HG03066 (cell line): ENCODE measurements at regions not wholly inside any gene's neighbourhood (a gene's known extent, or its start where the extent isn't known, plus 50 kb on each side); places are given as distances from the start of the nearest gene placed in this dataset.
"Not testable (repeated sequence)": the region's sequence is repeated elsewhere in the genome, so short reads cannot be mapped to it uniquely, and the experiment has no call there.

ENCODE experiments used
- ATAC-seq: cut with Tn5 transposase; IDR thresholded peaks from one replicate; pipeline ENCODE4 v1.9.1; 2021; ENCODE audit warnings: low read depth; ENCODE audit not compliant: unreplicated experiment

DNA sequence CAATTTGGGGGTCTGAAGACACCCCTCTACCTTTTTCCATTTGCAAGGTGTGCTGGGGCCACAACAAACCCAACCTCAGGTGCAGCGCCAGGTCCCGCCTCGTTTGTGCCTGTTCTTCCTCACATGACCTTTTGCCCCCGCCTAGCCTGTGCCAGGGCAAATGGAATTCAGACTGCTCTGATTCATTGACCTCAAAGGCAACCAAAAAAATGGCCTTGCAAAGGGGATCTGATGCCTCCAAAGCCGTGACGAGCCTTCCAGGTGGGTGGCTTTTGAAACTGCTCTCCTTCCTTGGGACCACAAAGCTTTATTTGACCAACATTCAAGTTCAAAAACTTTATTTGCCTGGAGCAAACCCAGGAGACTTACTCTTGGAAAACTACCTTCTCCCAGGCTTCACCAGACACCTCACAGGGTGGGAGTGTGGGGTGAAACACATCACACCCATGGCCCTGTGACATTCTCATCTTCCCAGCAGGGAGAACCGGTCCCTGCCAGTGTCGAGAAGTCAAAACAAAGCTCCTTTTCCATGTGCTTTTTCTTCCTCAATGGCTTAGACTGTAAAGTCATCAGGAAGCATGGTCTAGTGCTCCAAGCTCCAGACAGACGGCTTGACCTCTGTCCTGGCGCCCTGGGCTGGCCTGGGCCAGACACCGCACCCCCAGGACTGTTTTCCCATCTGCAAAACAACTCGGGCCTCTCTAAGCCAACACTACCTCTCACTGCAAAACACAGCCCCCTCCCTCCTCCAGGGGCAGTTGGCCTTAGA lies 103.9 kb upstream of the HES1 start:
- ATAC-seq = no peak

DNA sequence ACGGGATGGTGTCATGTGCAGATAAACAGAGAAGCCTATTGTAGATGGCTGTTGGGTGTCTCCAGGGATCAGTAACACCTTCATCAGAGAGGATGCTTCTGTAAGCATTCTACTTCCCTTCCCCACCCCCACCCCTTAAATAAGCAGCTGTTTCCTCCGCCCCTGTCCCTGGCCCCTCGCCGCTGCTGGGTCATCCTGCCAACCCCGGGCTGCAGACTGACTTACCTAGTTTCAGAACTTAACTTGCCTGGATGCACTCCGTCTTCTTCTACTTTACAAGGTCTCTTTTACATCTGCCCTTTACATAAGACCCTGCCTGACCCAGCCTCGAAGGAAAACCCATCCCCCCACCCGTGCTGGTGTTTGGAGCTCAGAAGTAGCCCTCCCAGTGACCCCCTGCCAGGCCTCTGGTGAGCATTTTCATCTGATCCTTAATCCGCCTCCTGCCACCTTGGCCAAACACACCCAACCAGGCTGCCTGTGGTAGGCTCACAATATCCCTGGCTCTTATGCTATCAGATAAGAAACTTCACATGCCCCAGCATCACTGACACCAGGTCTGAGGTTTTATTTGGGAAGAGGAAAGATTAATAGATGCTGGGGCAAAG lies 103.0 kb upstream of the HES1 start:
- ATAC-seq = no peak

DNA sequence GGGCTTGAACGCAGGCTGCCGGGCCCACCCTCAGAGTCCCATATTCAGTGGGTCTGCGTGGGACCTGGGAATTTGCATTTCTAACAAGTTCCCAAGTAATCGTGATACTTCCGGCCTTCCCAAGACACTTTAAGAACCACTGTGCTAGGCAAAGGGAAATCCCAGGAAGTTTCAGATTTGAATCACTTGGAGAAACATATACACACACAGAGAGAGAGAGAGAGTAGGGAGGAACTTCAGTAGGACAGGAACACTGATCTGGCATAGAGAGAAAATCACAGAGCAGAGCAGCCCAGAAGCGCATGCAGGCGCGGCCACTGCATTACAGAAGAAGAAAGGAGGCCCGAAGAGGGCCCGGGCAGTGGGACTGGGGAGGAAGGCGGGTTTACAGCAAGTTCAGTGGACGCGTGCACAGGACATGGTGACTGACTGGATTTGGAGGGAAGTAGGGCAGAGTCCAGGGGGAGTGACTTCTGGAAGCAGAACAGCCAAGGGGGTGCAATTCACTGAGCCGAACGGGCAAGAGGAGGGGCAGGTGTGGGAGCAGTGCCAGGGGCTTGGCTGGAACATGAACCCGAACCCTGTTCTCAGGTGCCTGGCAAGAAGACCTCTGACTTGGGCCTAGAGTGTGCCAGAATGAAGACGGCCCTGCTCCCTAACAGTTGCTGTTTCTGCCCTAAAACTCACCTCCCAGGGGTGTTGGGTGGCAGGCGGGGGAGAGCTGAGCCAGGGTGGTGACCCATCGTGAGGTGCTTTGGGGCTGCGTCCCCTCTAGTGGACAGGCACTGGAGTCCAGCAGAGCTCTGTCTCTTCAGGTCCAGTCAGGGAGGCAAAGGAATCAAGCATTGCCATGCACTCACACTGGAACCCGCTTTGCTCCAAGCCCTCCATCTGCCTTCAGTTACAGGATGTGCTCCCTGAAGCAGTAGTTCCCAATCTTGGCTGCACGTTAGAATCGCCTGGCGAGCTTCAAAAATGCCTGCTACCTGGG lies 101.3 kb upstream of the HES1 start:
- no peak for ATAC-seq

DNA sequence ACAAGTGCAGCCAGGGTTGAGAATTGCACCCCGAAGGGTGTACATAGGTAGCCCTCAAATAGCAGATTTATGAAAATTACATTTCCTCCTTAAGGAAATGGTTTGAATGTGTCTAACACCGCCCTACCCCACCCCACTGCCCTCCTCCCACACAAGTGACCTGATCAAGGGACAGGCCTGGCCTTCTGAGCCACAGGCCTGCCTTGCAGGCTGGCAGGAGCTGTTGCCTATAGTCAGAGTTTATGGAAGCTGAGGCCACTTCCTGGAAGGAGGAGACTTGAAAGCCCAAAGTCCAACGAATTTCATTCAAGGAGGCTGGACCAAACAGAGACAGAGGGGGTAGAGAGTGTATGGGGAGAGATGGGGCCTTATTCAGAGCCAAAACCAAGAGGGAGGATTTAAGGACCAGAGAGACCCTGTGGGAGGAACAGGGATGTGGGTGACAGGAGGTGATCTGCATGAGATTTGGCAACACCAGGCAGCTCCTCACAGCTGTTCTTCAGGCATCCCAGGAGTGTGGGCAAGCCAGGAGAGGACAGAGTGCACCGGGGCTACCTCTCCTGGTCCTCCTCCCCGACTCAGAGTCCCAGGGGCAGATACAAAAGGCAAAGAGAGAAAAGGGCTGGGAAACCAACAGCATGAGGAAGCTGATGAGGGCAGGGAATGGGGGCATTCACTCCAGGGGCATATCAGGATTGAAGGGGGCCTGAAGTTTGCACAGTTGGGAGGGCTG lies 100.4 kb upstream of the HES1 start:
- ATAC-seq = no peak

DNA sequence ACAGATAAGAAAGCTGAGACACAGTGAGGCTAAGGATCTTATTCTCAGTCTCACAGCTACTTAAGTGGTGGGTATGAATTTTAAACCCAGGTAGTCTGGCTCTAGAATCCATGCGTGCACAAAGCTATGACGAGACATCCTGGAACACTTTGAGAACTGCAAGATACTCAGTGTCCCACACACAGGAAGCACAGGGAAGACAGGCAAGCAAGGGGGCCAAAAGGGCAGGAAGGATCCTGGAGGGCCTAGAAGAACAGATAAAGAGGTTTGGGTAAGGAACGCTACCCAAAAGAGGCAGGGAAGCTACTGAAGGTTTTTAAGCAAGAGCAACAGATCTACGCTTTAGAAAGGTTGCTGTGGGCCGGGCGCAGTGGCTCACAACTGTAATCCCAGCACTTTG lies 99.1 kb upstream of the HES1 start:
- ATAC-seq = no peak

DNA sequence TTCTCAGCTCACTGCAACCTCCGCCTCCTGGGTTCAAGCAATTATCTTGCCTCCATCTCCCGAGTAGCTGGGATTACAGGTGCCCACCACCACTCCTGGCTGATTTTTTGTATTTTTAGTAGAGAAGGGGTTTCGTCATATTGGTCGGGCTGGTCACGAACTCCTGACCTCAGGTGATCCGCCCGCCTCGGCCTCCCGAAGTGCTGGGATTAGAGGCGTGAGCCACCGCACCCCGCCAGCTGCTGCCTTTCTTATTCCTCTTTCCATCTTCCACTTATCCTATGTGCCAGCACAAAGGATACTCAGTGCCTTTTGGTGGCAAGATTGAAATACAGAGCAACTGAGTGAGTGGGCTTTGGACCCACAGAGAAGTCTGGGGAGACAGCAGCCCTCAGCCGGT lies 97.6 kb upstream of the HES1 start:
- ATAC-seq = not testable (repeated sequence)

DNA sequence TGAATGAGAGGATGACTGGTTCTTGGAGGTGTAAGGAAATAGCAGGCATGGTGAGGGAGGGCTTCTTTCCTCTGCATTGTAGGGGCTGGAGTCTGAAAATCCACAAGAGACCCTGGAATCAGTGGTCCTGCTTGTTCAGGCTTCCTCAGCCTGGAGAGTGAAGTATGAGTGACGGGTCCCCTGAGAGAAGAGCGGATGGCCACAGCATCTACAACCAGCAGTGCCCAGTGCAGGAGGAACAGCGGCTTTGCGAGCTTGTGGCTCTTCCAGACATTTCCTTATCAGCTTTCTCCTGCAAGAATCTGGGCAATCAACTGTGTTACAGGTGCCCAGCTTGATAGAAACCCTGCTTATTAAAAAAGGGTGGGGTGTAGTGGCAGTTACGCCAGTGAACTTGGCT lies 97.0 kb upstream of the HES1 start:
- no peak for ATAC-seq

DNA sequence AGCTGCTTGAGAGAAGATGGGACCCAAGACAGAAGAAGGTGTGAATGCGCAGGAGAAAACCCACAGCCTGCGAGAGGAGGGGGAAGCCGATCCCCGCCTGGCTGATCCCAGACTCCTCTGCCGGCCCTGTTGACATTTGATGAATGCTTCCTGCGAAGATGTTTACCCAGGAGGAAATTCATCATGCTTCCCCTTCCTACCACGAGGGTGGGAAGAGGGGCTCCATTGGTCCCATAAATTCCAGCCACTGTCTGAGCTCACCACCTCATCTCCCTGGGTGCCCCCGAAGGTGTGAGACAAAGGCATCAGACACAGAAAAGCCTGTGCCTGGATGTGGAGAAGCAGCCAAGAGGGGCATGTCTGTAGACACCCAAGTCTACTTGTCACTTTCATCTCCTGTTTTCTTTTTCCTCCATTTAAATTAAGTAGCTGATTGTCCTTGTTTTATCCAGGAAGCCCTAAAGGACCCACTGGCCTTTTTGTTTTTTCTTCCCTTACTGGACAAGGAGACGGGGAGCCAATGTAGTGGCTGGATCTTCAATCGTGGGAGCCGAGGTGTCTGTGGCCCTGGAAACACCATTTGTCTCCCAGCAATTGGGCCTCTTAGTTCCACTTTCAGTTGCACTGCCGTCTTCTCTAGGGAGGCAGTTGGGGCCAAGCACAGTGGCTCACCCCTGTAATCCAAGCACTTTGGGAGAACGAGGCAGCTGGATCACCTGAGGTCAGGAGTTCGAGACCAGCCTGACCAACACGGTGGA lies 95.3 kb upstream of the HES1 start:
- ATAC-seq = no peak

DNA sequence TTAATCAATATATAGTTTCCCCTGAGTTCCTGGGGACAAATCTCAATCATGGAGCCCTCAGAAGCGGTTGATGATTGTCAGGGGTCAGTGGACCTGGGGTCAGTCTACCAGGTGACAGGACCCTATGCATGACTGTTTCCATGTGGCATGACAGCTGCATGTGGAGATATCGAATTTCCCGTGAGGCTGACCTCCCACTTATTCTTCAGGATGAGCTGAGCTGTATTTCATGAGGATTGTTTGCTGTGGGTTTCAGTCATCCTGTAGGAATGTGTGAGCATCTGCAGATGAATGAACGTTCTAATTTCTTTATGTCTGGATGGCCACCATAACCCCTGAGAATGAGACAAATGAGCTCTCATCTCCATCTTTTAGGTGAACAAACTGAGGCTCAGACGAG lies 93.0 kb upstream of the HES1 start:
- no peak for ATAC-seq

DNA sequence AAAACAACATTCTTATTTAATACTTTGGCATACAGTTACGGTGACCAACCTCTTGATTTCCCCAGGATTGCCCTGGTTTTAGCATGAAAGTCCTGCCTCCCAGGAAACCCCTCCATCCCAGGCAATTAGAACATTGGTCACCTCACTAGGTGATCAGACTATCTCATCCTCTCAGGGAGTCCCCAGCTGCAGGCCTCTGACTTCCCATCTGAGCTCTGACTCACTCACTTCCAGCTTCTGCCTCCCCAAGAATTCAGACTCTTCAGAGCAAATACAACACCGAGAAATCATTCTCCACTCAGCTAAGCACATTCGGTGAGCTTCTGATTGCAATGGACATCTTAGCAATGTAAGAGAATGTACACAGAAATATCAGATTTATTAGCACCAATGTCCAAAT lies 92.4 kb upstream of the HES1 start:
- ATAC-seq = no peak

DNA sequence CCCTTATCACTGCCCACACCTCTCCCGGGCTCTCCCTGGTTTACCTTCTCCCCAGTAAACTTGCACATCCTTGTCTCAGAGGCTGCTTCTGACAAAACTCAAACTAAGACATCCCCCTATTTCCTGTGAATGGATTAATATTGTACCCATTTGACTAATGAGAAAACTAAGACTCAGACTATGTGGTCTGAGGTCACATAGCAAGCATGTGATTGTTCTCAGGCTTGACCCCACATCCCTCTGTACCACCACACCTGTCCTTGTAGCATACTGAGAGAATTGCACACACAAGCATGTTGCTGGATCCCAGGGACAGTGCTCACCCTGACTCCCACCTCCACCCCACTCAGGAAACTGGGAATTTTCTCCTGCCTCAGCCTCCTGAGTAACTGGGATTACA lies 90.7 kb upstream of the HES1 start:
- peak; percentile 55 for ATAC-seq

DNA sequence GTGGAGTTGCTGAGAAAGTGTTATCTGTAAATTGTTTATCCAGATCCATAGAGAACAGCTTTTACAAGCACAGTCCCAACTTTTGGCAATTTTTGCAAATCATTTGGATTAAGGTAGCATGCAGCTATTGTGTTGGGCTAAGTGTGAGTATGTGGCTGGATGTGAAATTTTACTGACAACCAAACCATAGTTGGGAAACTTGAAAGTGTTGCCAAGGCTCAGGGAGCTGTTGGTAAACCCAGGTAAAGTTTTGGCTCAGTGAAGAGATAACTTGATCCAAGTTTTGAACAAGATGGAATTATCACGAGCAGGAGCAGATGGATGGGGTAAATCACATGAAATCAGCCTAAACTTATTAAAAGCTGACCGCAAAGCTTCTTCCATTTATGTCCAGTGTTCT lies 90.0 kb upstream of the HES1 start:
- no peak for ATAC-seq

DNA sequence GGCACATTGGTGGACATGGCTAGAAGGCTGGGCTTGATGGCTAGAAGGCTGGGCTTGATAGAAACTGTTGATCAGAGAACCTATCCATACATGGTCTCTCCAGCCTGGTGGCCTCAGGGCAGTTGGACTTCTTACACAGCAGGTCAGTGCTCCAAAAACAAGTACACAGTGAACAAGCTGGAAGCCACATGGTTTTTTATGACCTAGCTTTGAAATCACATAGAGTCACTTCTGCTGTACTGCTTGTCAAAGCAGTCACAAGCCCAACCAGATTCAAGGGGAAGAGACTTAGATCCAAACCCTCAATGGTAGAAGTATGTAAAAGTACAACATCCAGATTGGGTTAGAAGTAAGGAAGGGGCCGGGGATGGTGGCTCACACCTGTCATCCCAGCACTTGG lies 89.4 kb upstream of the HES1 start:
- no peak for ATAC-seq

DNA sequence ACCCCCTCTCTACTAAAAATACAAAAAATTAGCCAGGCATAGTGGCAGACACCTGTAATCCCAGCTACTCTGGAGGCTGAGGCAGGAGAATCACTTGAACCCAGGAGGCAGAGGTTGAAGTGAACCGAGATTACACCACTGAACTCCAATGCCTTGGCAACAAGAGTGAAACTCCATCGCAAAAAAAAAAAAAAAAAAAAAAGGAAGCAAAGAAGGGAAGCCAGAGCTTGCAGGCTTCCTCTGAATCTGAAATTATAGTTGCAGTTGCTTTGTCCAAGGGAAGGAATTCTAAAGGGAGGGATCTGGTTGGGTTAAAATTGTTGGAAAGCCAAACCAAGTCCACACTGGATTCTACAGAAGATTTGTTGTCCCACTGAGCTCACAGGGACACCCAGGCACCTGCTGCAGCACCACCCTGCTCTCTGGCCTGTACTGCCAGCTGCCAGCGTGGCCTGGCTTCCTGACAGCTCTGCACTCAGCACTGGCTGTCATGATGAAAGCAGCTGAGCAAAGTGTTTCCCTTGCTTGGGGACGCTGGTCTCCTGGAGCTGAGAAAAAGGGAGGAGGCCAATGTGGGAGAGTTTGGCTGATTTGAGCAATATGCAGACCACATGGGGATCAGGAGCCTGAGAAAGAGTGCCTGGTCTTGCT lies 88.8 kb upstream of the HES1 start:
- no peak for ATAC-seq

DNA sequence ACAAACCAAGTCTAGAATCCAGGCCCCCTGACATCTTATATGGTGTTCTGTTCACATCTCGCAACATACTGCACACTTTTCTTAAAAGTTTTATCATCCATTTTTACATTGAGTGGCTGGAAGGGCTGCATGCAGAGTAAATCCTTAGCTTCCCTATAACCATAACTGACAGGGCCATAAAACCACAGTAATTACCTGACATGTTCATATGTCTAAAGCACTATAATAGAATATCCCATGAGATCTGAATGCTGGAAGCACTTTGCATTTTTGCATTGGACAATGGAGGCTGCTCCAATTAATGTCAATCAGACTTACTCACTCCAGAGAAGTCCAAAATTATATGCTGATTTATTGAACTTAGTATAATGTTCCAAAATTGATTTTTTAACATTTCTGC lies 86.6 kb upstream of the HES1 start:
- ATAC-seq = no peak

DNA sequence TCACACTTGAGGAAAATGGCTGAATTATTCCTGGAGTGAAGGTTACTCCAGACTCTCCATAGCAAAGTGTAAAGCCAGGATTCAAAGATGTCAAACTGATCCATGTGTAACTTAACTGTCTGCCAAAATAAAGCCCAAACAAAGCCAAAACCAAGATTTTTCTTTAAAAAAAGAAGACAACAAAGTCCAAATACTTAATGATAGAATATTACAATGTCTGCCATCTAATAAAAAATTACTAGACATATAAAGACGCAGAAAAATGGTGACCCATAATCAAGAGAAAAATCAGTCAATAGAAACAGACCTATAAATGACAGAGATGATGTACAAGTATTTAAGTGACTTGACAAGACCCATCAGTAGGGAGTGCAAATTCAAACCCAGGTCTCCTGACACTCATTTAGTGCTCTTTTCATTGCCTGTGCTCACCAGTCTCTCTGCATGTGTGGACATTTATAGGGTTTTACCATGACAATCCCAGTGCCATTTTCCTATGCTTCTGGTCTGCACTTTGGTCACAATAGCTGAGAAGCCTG lies 85.1 kb upstream of the HES1 start:
- ATAC-seq = no peak

DNA sequence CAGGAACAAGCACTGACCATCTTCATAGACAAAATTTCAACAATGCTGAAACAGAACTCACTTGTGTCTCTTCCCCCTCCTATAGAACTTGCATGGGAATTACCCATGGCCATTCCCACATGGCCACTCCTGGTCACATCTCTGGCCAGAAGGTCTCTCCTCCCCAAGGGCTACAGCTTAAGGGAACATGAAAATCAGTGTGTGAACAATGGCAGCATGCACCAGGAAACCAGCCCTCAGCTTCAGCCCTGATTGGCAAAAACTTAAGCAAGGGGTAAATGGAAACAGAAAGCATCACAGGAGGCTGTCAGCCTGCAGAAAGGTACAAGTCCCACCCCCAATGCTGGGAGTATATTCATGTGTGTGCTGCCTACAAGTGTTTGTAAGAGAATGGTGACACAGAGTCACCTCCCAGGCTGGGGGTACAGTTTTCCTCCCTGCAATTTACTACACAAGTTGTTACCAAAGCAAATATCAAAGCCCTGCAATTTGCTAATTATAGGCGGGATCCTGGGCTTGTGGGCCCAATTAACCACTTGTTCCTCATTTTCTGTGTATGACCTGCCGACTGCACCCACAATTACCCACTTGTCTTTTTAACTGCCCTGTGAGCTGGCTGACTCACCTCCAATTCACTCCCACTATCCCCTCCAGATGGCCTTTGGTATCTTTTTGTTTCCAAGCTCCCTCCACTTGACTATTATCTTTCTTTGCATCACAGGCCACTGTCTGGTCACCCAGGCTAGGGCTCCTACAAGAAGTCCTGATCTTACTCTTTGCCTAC lies 84.4 kb upstream of the HES1 start:
- ATAC-seq = no peak

DNA sequence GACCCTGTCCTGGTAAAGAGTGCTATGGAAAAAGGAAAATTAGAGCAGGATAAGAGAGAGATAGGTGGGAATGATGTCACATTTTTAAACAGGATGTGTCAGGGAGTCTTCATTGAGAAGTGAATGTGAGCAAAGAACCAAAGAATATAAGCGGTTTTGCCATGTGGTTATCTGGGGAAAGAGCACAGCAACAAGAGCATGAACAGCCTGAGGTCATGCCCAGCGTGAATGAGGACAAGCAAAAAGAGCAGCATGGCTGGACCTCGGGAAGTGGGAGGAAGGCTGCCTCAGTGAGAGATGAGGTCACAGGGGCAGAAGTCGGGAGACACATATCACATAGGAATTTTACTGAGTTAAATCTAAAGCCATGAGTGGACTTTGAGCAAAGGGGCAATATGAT lies 82.8 kb upstream of the HES1 start:
- no peak for ATAC-seq
